ENCODE measurements at regions not wholly inside any gene's neighbourhood (a gene's known extent, or its start where the extent isn't known, plus 50 kb on each side); places are given as distances from the start of the nearest gene placed in this dataset.

GRCh38 chr2:155404433-155405002 is 706.0 kb downstream of the KCNJ3 start:
- Histone ChIP-seq H3K27me3 (no peaks in the 10 kb centered on the region), H3K9me3 (peaks cover 6 to 22% (median 21%) of the 10 kb centered on the region in 4 donors), H3K4me3 (no peak overlapping the region), H3K36me3 (no peaks in the 10 kb centered on the region), H3K4me1 (no peaks in the 10 kb centered on the region), H3K27ac (no peak overlapping the region)
- 86 to 90% methylated on average over 3 of the region's 3 CpGs for WGBS, 2 donors
- TF ChIP-seq, protein P1, sequence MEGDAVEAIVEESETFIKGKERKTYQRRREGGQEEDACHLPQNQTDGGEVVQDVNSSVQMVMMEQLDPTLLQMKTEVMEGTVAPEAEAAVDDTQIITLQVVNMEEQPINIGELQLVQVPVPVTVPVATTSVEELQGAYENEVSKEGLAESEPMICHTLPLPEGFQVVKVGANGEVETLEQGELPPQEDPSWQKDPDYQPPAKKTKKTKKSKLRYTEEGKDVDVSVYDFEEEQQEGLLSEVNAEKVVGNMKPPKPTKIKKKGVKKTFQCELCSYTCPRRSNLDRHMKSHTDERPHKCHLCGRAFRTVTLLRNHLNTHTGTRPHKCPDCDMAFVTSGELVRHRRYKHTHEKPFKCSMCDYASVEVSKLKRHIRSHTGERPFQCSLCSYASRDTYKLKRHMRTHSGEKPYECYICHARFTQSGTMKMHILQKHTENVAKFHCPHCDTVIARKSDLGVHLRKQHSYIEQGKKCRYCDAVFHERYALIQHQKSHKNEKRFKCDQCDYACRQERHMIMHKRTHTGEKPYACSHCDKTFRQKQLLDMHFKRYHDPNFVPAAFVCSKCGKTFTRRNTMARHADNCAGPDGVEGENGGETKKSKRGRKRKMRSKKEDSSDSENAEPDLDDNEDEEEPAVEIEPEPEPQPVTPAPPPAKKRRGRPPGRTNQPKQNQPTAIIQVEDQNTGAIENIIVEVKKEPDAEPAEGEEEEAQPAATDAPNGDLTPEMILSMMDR (IDR thresholded peaks at IDR 0.05): no peak
- TF ChIP-seq EP300 (IDR thresholded peaks at IDR 0.05): no peak
- no peak for TF ChIP-seq POLR2AphosphoS5 (IDR thresholded peaks at IDR 0.05)
- TF ChIP-seq POLR2A (IDR thresholded peaks at IDR 0.05): no peak
- ATAC-seq (ENCODE audit: low FRiP score in 2 of 2) (no peak), DNase-seq (no peak)

GRCh38 chr2:155393406-155393805 is 694.9 kb downstream of the KCNJ3 start:
- H3K4me3 ChIP-seq: no peak overlapping the region
- no peaks in the 10 kb centered on the region for H3K4me1 ChIP-seq
- H3K27me3 ChIP-seq: no peaks in the 10 kb centered on the region
- no peak overlapping the region for H3K27ac ChIP-seq
- ATAC-seq (ENCODE audit: low FRiP score in 2 of 2) (no peak), DNase-seq (no peak)
- H3K9me3 ChIP-seq: no peaks in the 10 kb centered on the region
- H3K36me3 ChIP-seq: no peaks in the 10 kb centered on the region
- TF ChIP-seq, protein P1 (IDR thresholded peaks at IDR 0.05): no peak
- TF ChIP-seq POLR2AphosphoS5 (IDR thresholded peaks at IDR 0.05) (no peak), EP300 (IDR thresholded peaks at IDR 0.05) (no peak)

DNA sequence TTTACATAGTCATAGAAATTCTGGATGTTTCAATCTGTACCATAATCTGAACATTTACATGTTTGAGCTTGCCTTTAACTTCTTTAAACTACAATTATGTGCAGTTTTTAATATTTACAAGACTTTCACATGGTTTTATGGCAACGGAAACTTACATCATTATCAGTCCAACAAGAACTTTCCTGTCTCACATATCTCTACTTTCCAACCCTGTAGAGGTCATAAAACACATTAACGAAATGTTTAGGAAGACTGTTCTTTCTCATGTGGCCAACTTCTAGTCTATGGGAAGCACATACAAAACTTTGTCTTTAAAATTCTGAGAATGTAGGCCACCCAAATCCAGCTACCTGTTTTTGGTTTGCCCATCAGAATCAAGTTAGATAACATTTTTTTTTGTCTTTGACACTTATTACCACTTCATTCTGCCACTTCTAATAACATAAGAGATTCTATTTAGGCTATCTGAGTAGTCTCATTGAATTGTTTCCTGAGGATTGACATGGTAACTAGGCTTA is 693.2 kb downstream of the KCNJ3 start:
- Histone ChIP-seq H3K27ac (no peak overlapping the region), H3K4me3 (no peak overlapping the region), H3K36me3 (no peaks in the 10 kb centered on the region), H3K4me1 (no peaks in the 10 kb centered on the region), H3K9me3 (no peaks in the 10 kb centered on the region), H3K27me3 (no peaks in the 10 kb centered on the region)
- no peak for TF ChIP-seq EP300 (IDR thresholded peaks at IDR 0.05)
- TF ChIP-seq POLR2A (IDR thresholded peaks at IDR 0.05): no peak
- TF ChIP-seq, protein P1 (IDR thresholded peaks at IDR 0.05): no peak
- no peak for TF ChIP-seq POLR2AphosphoS5 (IDR thresholded peaks at IDR 0.05)
- ATAC-seq (ENCODE audit: low FRiP score in 2 of 2) (no peak), DNase-seq (no peak)
- 54 to 63% methylated on average over 2 of the region's 2 CpGs for WGBS, 2 donors

DNA sequence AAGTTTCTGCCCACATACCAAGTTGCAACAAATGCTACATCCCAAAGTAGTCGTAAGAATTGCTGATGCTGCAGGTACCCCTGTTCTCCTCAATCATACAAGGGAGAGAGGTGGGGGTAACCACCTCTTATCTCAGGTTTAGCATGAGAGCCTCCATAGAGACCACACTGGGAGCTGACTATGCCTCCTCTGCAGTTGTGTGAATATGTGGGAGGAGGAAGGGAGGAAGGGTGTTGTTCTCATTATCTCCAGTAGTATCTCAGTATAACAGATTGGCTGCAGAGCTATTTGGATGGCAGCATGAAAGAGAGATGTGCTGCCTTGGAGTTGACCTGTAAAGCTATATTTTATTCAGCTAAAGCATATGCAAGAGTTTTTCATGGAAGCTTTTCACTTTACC is 690.7 kb downstream of the KCNJ3 start:
- H3K4me1 ChIP-seq: no peaks in the 10 kb centered on the region
- no peak for DNase-seq
- H3K27me3 ChIP-seq: no peaks in the 10 kb centered on the region
- no peaks in the 10 kb centered on the region for H3K9me3 ChIP-seq
- H3K4me3 ChIP-seq: no peak overlapping the region
- H3K27ac ChIP-seq: no peak overlapping the region
- no peak for ATAC-seq (ENCODE audit: low FRiP score in 2 of 2)
- 83 to 91% methylated on average over 1 of the region's 1 CpG for WGBS, 2 donors
- TF ChIP-seq, protein P1 (IDR thresholded peaks at IDR 0.05): no peak
- no peak for TF ChIP-seq POLR2A (IDR thresholded peaks at IDR 0.05)
- no peak for TF ChIP-seq EP300 (IDR thresholded peaks at IDR 0.05)
- TF ChIP-seq POLR2AphosphoS5 (IDR thresholded peaks at IDR 0.05): no peak
- no peaks in the 10 kb centered on the region for H3K36me3 ChIP-seq

DNA sequence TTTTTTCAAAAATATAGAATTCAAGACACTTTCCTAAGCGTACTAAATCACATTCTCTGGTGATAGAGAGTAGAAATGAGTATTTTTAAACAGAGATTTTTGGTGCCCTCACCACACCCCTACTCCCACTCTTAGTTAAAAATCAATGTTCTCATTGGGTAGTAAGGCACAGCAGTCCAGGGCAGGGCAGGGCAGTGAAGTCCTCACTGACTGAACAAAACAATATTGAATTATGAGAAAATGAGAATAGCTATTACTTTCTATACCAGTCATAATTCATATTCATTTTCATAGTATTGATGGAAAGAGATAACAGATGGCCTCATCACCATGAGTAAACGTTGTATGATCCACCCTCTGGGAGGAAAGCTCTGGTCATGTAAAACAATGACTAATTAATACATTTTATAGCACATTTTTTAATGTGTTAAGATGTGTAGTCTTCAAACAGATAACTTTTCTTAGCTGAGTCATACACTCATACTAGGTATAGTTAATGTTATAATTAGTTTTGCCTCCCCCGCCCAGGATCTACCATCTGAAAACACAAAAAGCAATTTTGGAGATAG is 686.1 kb downstream of the KCNJ3 start:
- ATAC-seq (ENCODE audit: low FRiP score in 2 of 2) (no peak), DNase-seq (no peak)
- H3K36me3 ChIP-seq: no peaks in the 10 kb centered on the region
- WGBS, 2 donors: 78 to 80% methylated on average over 3 of the region's 3 CpGs
- no peaks in the 10 kb centered on the region for H3K9me3 ChIP-seq
- TF ChIP-seq POLR2A (IDR thresholded peaks at IDR 0.05) (no peak), EP300 (IDR thresholded peaks at IDR 0.05) (no peak), POLR2AphosphoS5 (IDR thresholded peaks at IDR 0.05) (no peak)
- TF ChIP-seq, protein P1 (IDR thresholded peaks at IDR 0.05): no peak
- no peaks in the 10 kb centered on the region for H3K27me3 ChIP-seq
- H3K4me3 ChIP-seq: no peak overlapping the region
- no peaks in the 10 kb centered on the region for H3K4me1 ChIP-seq
- H3K27ac ChIP-seq: no peak overlapping the region
